Hepatic stellate cell (primary cell): ENCODE measurements at regions not wholly inside any gene's neighbourhood (a gene's known extent, or its start where the extent isn't known, plus 50 kb on each side); places are given as distances from the start of the nearest gene placed in this dataset.
"Not testable (repeated sequence)": the region's sequence is repeated elsewhere in the genome, so short reads cannot be mapped to it uniquely, and the experiment has no call there.

Experiments
- DNase-seq: peaks from one replicate; pipeline ENCODE4 v3.0.0; 2011; ENCODE audit warnings: low spot score

DNA sequence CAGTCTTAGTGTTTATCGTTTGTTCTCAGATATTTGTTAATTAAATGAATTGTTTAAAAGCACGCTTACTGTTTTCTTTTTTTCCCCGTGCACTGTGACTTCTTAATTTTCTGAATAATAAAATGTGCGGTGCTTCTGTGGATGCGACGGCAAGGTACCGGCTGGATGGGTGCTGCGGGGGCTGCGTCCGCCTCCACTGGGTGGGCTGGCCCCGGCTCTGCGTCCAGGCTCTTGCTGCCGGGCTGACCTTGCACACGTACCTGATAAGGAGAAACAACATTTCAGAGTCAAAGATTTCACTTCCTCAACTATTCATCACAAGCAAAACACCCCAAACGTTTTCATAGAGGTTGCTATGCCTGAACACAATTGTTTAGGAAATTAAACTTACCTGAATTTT lies 404.0 kb upstream of the IRX1 start:
- DNase-seq = no peak

DNA sequence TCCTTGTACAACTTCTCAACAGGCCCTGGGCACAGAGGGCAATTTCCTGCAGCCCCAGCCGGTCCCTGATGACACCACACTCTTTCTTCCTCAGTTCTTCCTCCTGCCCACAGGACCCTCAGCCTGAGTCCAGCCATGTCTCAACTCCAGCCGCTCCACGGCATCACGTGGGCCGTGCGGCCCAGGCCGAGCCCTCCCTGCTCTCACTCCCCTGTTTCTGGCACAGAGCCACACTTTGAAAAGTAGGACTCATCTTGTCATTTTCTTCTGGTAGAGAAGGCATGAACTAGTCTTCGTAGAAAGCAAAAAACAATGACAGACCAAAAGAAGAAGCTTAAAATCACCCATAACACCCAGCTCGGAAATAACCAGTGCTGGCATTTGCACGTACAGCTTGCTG lies 404.7 kb upstream of the IRX1 start:
- no peak for DNase-seq

DNA sequence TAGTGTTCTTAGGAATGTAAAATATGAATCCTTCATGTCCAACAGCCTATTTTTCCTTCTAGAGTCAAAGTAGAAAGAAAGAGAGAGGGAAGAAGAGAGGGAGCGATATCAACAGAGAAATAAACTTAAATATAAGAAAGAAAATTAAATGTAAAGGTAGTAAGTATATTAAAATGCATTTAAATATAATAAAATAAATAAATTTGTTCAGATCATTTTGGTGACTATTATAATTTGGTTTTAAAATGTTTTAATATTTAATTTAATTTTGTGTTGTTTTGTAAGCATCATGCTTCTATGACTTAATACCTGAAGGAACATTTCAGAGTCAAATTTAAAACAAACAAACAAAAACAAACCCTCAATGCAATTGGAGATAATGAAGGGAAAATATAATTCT lies 405.2 kb upstream of the IRX1 start:
- no peak for DNase-seq

GRCh38 chr5:3187771-3188425 lies 407.7 kb upstream of the IRX1 start:
- no peak for DNase-seq

- DNase-seq = no peak
Measured at GRCh38 chr5:3186736-3187405, 408.8 kb upstream of the IRX1 start.

GRCh38 chr5:3186156-3186555 lies 409.5 kb upstream of the IRX1 start:
- DNase-seq = no peak

DNA sequence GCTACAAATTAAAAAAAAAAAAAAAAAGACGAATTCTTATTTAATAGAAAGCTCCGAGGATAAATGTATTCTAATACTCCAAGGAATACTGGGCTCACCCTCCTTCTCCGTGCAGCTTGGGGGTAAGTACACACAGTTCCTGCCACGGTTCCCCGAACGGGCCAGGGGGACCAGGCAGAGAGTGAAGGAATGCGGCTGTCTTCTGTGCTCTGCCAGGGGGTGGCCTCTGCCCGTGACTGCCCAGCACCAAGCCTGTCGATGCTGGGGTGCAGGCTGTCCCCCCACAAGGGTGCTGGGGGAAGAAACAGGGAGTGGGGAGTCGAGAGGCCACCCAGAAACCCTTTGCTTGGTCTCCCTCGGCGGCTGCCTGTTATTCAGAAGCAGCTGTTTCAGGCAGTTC lies 410.1 kb upstream of the IRX1 start:
- no peak for DNase-seq

DNA sequence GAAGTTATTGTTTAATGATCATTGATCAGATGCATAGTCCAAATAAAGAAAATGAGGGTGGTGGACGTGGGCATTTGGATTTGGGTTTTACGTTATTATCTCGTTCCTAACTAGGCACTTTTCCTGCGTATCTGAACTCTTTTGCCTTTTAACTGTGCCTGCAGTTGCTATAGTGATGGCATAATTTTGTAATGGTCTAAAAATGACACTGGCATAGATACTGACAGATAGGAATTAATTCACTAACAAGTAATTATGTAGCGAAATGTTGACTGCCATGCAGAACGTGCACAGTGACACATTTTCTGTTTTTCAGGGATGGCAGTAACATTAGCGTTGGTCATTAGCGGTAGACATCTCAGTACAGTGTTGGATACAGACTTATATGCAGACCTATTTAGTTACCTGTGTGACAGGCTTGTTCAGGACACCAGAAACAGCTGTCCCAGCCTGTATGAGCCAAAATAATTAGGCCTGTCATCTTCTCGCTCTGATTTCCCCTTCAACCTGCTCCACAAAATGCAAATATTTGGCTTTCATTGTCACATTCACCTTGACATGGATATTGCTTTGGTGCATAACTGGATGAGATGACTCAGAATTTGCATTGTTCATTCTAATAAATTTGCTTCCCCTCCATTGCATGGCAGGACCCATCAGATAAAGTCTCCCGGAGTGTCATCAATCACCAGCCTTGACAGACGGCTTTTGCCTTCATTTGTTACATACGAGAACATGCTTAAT lies 413.3 kb upstream of the IRX1 start:
- no peak for DNase-seq

- no peak for DNase-seq
Measured at GRCh38 chr5:3181671-3182070, 414.0 kb upstream of the IRX1 start.

- no peak for DNase-seq
Measured at GRCh38 chr5:3180636-3181035, 415.0 kb upstream of the IRX1 start.

DNA sequence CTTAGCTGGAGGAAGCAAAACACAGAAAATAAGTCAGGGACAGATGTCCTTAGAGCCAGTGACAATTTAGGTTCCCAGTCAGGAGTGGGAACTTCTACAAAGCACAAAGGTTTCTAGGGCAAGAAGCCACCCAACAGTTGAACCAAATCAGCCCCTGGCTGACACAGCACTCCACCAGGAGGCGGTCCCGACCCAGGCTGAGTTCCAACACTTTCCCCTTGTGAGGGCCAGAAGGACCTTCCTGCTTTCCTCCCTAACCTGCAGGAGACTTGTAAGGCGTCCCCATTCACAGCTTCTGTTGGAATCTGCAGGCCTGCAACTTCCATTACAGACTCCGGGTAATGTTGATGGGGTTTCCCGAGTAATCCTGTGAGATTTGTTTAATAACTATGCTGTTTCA lies 416.4 kb upstream of the IRX1 start:
- DNase-seq = no peak

GRCh38 chr5:3177338-3177737 lies 418.3 kb upstream of the IRX1 start:
- no peak for DNase-seq

DNA sequence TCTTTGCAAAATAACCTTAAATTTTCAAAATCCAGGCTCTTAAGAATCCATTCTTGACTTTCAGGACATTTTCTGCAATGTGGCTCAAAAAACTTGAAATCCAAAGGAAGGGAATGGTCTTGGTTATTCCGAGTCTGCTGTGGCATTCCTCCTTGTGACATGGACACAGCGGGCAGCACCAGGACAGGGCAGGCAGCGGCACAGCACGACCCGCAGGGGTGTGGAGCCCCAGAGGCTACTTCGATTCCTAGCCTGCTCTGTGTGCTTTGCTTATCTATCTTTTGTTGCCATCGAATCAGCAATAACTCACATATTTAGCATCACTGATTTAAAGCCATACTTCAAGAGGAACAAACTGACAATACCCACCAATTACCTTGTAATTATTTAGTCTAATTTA lies 420.2 kb upstream of the IRX1 start:
- no peak for DNase-seq

GRCh38 chr5:3167473-3167872 lies 416.0 kb upstream of the IRX2 start:
- DNase-seq = no peak

DNA sequence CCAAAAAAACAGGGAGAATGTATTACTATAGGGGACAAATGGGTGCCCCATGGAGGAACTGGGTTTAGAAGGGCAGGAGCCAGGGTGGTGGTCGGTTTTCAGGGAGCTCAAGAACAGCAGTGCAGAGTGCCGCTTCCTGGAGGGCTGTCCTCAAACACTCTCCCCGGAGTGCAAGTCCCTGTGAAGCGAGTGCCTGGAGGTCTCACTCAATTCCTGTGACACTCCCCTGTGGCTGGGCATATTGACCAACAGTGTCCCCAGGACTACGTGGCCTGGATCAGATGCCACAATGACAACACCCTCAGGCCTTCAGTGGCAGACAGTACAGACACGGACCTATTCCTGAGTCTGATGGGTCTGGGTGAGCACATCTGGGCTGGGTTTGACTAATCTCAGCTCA lies 412.1 kb upstream of the IRX2 start:
- no peak for DNase-seq

- DNase-seq = no peak
Measured at GRCh38 chr5:3161672-3162071, 410.2 kb upstream of the IRX2 start.

DNA sequence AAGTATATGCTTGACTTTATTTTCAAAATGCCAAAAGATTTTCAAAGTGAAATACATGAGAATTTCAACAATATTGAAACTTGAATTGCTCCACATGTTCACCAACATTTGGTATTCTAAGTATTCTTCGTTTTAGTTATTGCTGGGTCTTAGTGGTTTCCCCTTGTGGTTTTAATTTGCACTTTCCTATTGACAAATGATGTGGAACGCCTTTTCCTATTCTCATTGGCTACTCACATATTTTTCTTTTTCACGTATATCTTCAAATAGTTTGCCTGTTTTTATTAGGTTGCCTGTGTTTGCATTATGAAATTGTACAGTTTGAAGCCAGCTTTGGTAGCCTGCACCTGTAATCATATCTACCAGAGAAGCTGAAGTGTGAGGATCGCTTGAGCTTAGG lies 405.7 kb upstream of the IRX2 start:
- no peak for DNase-seq

DNA sequence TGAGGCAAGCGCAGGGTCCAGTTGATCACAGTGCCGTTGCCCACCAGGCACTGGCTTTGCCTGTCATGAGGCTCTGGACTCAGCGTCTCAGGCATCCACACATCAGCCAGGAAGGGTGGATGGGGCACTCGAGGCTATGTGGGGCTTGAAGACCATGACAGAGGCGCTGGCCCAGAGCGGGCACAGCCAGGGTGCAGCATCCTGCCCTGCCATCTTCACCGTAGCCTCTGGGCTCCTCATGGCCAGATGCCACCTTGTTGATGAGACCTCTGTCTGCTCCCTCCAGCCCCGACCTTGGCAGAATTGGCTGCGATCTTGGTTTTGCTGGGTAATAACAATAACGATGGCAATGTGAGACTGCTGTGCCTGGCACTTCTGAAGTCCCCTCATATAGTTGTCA lies 404.2 kb upstream of the IRX2 start:
- no peak for DNase-seq

DNA sequence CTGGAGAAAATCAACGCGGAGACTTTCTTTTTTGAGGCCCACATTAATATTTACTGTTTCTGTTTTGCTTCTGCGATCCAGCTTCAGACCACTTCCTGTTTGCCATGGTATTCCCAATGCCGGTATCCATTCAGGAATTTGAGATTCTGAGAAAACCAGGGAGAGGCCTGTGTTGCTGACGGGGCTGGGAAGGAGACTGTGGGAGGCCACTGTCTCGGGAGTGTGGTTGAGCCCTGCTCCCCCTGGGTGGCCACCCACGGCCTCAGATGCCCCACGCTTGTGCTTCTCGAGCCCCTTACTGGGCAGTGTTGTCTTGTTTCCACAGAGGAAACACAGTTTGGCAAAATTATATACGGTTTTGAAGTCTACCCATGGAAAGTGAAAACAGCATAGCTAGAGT lies 403.6 kb upstream of the IRX2 start:
- no peak for DNase-seq

DNA sequence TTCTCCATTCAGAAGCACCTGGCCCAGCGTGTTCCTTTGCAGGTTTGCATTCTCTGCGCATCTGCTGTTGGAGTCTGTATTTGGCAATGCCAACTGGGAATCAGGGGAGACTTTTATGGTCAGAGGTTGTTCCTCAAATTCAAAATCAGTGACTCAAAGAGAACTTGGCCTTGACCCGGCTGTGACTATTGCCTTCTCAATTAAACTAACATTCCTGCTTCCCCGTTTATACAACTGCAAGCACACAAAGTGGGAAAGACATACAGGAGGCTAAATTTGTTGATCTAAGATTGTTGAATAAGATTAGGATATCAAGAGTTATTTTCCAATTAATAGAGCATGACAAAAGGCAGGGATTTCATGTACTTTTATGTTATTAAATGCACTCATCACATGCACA lies 402.4 kb upstream of the IRX2 start:
- DNase-seq = no peak

DNA sequence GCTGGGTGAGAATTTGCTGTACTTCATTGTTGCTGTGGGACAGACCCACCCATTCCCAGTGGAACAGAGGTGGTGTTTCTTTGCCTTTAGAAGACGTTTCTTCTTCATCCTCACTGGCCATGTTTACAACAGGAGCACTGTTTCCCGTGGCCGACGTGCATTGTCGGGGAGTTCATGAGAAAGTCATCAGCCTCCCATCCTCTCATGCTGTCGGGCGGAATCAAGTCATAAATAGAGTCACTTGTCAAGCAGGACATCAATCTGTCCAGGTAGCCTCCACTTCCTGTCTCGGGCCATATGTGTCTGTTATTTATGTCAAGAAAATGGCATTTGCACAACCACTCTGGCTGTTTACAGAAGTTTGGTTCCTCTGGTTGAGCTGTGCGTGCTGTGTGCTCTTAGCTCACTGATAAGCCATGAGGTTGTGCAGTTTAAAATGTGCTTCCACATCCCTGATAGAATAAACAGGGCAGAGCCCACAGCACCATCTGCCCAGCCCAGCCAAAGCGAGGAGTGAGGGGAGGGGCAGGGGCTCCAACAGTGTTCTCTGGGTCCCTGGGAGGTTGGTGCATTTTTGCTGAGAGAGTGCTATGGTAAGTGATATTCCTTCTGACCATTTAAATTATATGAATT lies 401.9 kb upstream of the IRX2 start:
- no peak for DNase-seq

DNA sequence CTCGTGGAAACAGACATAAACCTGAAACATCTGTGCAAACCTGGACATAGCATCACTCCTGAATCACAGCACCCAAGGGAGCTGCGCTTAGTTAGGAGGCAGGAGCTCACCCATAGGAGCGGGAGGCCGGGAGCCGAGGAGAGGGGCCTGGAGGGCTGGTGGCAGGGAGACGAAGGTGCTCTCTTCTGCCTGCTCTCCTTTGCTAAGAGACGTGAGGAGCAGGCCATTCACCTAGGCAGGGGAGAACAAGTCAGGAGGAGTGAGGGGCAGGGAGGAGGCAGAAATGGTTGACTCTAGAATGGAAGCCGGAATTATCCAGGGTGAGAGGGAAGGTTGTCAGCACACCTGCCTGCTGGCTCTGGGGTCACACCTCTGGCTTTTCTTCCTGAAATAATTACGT lies 398.4 kb upstream of the IRX2 start:
- no peak for DNase-seq

DNA sequence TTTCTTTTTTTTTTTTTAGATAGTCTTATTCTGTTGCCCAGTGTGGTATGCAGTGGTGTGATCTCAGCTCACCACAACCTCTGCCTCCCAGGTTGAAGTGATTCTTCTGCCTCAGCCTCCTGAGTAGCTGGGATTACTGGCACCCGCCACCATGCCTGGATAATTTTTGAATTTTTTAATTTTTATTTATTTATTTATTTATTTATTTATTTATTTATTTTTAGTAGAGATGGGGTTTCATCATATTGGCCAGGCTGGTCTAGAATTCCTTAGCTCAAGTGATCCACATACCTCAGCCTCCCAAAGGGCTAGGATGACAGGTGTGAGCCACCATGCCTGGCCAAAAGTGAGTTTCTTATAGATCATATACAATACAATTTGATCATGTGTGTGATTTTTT lies 395.9 kb upstream of the IRX2 start:
- DNase-seq = not testable (repeated sequence)
